ENCODE measurements at regions not wholly inside any gene's neighbourhood (a gene's known extent, or its start where the extent isn't known, plus 50 kb on each side); places are given as distances from the start of the nearest gene placed in this dataset.

- TF ChIP-seq CTCF (IDR thresholded peaks at IDR 0.05): no peak
- TF ChIP-seq POLR2A (IDR thresholded peaks at IDR 0.05; ENCODE audit: low read depth): no peak
- no peak for TF ChIP-seq POLR2AphosphoS5 (IDR thresholded peaks at IDR 0.05)
Measured at GRCh38 chr4:178081176-178081575, 638.9 kb upstream of the AGA start.

Measured in esophagus muscularis mucosa (tissue), 3 donors.